Stomach (tissue), 4 donors: ENCODE measurements at regions not wholly inside any gene's neighbourhood (a gene's known extent, or its start where the extent isn't known, plus 50 kb on each side); places are given as distances from the start of the nearest gene placed in this dataset.

Experiments
- EP300 ChIP-seq: sonication (generic); formaldehyde crosslinking; IDR thresholded peaks from one replicate; pipeline ENCODE4 v1.6.1; 2017; ENCODE audit warnings: antibody characterized with exemption
- POLR2A ChIP-seq, 4 donors: fragments of 450-650 bp; IDR thresholded peaks; one replicate each; pipeline ENCODE4 v1.6.1; 2016; ENCODE audit warnings: antibody characterized with exemption in 4 of 4, control low read depth in 2 of 4, mild to moderate bottlenecking in 1 of 4, moderate library complexity in 1 of 4
- POLR2AphosphoS5 ChIP-seq, 3 donors: sonication (generic); formaldehyde crosslinking; IDR thresholded peaks; one replicate each; pipeline ENCODE4 v1.6.1; 2016; ENCODE audit warnings: antibody characterized with exemption in 3 of 3
- TF ChIP-seq, protein P1 (sequence below), 7 experiments: fragments of 450-650 bp in 4 of 7; fragments of 200-600 bp in 3 of 7; sonication (generic) in 3 of 7; IDR thresholded peaks; one replicate each; pipeline ENCODE4 v1.5.1; 2016 to 2019; ENCODE audit warnings: antibody characterized with exemption in 7 of 7, control low read depth in 2 of 7, mild to moderate bottlenecking in 1 of 7

DNA sequence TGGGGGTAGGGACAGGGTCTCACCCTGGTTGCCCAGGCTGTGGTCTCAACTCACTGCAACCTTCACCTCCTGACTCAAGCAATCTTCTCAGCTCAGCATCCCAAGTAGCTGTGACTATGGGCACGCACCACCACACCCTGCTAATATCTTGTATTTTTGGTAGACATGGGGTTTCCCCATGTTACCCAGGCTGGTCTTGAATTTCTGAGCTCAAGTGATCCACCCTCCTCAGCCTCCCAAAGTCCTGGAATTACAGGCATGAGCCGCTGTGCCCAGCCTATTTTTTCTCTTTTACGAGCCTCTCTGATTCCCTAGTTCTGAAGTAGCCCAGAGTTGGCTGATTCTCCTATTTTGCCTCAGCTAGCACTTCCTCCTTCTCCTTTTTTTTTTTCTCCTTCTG lies 83.6 kb downstream of the ZNF280B start:
- TF ChIP-seq, protein P1, sequence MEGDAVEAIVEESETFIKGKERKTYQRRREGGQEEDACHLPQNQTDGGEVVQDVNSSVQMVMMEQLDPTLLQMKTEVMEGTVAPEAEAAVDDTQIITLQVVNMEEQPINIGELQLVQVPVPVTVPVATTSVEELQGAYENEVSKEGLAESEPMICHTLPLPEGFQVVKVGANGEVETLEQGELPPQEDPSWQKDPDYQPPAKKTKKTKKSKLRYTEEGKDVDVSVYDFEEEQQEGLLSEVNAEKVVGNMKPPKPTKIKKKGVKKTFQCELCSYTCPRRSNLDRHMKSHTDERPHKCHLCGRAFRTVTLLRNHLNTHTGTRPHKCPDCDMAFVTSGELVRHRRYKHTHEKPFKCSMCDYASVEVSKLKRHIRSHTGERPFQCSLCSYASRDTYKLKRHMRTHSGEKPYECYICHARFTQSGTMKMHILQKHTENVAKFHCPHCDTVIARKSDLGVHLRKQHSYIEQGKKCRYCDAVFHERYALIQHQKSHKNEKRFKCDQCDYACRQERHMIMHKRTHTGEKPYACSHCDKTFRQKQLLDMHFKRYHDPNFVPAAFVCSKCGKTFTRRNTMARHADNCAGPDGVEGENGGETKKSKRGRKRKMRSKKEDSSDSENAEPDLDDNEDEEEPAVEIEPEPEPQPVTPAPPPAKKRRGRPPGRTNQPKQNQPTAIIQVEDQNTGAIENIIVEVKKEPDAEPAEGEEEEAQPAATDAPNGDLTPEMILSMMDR (IDR thresholded peaks at IDR 0.05): no peak
- TF ChIP-seq EP300 (no peak), POLR2A (IDR thresholded peaks at IDR 0.05) (no peak), POLR2AphosphoS5 (IDR thresholded peaks at IDR 0.05) (no peak)
